ENCODE measurements at regions not wholly inside any gene's neighbourhood (a gene's known extent, or its start where the extent isn't known, plus 50 kb on each side); places are given as distances from the start of the nearest gene placed in this dataset.
"Not testable (repeated sequence)": the region's sequence is repeated elsewhere in the genome, so short reads cannot be mapped to it uniquely, and the experiment has no call there.

- DNase-seq: no peak
Measured at GRCh38 chr11:107276077-107276476, 181.5 kb downstream of the CWF19L2 start.

GRCh38 chr11:107275632-107276031, 182.0 kb downstream of the CWF19L2 start:
- no peak for DNase-seq

- DNase-seq: no peak
Measured at GRCh38 chr11:107274138-107274537, 183.5 kb downstream of the CWF19L2 start.

GRCh38 chr11:107272561-107272960, 185.1 kb downstream of the CWF19L2 start:
- DNase-seq: no peak

GRCh38 chr11:107271425-107271824, 186.2 kb downstream of the CWF19L2 start:
- no peak for DNase-seq

- no peak for DNase-seq
Measured at GRCh38 chr11:107268977-107269376, 188.6 kb downstream of the CWF19L2 start.

- no peak for DNase-seq
Measured at GRCh38 chr11:107266455-107266854, 191.2 kb downstream of the CWF19L2 start.

- DNase-seq: no peak
Measured at GRCh38 chr11:107265591-107266121, 192.0 kb downstream of the CWF19L2 start.

GRCh38 chr11:107263844-107264563, 193.6 kb downstream of the CWF19L2 start:
- DNase-seq: no peak

- DNase-seq: no peak
Measured at GRCh38 chr11:107259811-107260221, 197.8 kb downstream of the CWF19L2 start.

GRCh38 chr11:107257710-107258109, 199.9 kb downstream of the CWF19L2 start:
- DNase-seq: no peak

GRCh38 chr11:107253661-107254060, 204.0 kb downstream of the CWF19L2 start:
- DNase-seq: not testable (repeated sequence)

- no peak for DNase-seq
Measured at GRCh38 chr11:107252429-107253161, 205.0 kb downstream of the CWF19L2 start.

- DNase-seq: no peak
Measured at GRCh38 chr11:107251298-107251697, 206.3 kb downstream of the CWF19L2 start.

GRCh38 chr11:107250017-107250416, 207.6 kb downstream of the CWF19L2 start:
- DNase-seq: no peak

- DNase-seq: no peak
Measured at GRCh38 chr11:107249054-107249453, 208.6 kb downstream of the CWF19L2 start.

GRCh38 chr11:107247167-107247861, 210.3 kb downstream of the CWF19L2 start:
- DNase-seq: no peak

GRCh38 chr11:107243929-107244328, 213.7 kb downstream of the CWF19L2 start:
- DNase-seq: no peak

GRCh38 chr11:107232451-107232850, 214.2 kb upstream of the GUCY1A2 start:
- no peak for DNase-seq

GRCh38 chr11:107224836-107225235, 206.6 kb upstream of the GUCY1A2 start:
- no peak for DNase-seq

- no peak for DNase-seq
Measured at GRCh38 chr11:107222916-107223460, 204.7 kb upstream of the GUCY1A2 start.

GRCh38 chr11:107222431-107222830, 204.2 kb upstream of the GUCY1A2 start:
- DNase-seq: no peak

GRCh38 chr11:107221748-107222285, 203.5 kb upstream of the GUCY1A2 start:
- DNase-seq: no peak

Measured in NCI-H446 (cell line).